ENCODE measurements at regions not wholly inside any gene's neighbourhood (a gene's known extent, or its start where the extent isn't known, plus 50 kb on each side); places are given as distances from the start of the nearest gene placed in this dataset.

DNA sequence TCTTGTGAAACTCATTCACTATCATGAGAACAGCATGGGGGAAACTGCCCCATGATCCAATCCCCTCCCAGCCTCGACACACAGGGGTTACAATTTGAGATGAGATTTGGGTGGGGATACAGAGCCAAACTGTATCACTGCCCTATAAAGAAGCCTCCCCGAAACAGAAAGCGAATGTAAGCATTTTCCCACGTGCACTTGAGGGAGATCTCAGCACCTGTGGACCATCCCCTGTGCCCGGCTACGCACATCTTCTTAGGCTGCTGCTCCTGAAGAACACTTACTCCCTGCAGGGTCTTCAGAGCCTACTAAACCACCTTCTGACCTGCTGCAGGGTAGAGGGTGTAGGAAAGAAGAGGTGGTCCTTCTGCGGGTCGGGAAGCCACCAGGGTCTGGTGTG is 410.2 kb upstream of the IRX2 start:
- WGBS, 3 donors, result 54 to 67% (median 58%) methylated on average over 8 of the region's 8 CpGs
- H3K9me3 ChIP-seq, result peaks cover 3% of the 10 kb centered on the region
- DNase-seq (no peak), ATAC-seq (no peak)
- H3K4me3 ChIP-seq, result no peak overlapping the region
- intact Hi-C loops (cut with DNase I), result no loop called here
- no peaks in the 10 kb centered on the region for H3K4me1 ChIP-seq
- H3K36me3 ChIP-seq (ENCODE audit: insufficient read depth in 1 of 2, low read depth in 1 of 2), result no peaks in the 10 kb centered on the region
- H3K27ac ChIP-seq, result no peak overlapping the region
- TF ChIP-seq, protein P1, sequence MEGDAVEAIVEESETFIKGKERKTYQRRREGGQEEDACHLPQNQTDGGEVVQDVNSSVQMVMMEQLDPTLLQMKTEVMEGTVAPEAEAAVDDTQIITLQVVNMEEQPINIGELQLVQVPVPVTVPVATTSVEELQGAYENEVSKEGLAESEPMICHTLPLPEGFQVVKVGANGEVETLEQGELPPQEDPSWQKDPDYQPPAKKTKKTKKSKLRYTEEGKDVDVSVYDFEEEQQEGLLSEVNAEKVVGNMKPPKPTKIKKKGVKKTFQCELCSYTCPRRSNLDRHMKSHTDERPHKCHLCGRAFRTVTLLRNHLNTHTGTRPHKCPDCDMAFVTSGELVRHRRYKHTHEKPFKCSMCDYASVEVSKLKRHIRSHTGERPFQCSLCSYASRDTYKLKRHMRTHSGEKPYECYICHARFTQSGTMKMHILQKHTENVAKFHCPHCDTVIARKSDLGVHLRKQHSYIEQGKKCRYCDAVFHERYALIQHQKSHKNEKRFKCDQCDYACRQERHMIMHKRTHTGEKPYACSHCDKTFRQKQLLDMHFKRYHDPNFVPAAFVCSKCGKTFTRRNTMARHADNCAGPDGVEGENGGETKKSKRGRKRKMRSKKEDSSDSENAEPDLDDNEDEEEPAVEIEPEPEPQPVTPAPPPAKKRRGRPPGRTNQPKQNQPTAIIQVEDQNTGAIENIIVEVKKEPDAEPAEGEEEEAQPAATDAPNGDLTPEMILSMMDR (IDR thresholded peaks at IDR 0.05), result no peak
- no peaks in the 10 kb centered on the region for H3K27me3 ChIP-seq (ENCODE audit: insufficient read depth in 3 of 3, low read length in 2 of 3)

DNA sequence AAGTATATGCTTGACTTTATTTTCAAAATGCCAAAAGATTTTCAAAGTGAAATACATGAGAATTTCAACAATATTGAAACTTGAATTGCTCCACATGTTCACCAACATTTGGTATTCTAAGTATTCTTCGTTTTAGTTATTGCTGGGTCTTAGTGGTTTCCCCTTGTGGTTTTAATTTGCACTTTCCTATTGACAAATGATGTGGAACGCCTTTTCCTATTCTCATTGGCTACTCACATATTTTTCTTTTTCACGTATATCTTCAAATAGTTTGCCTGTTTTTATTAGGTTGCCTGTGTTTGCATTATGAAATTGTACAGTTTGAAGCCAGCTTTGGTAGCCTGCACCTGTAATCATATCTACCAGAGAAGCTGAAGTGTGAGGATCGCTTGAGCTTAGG is 405.7 kb upstream of the IRX2 start:
- TF ChIP-seq, protein P1 (IDR thresholded peaks at IDR 0.05), result no peak
- Histone ChIP-seq H3K9me3 (no peaks in the 10 kb centered on the region), H3K27ac (no peak overlapping the region), H3K36me3 (ENCODE audit: insufficient read depth in 1 of 2, low read depth in 1 of 2) (no peaks in the 10 kb centered on the region), H3K4me1 (no peaks in the 10 kb centered on the region), H3K27me3 (ENCODE audit: insufficient read depth in 3 of 3, low read length in 2 of 3) (peaks cover 0 to 2% (median 0%) of the 10 kb centered on the region in 3 donors), H3K4me3 (no peak overlapping the region)
- DNase-seq (no peak), ATAC-seq (no peak)
- 57 to 69% (median 60%) methylated on average over 4 of the region's 4 CpGs for WGBS, 3 donors
- intact Hi-C loops (cut with DNase I), result no loop called here

DNA sequence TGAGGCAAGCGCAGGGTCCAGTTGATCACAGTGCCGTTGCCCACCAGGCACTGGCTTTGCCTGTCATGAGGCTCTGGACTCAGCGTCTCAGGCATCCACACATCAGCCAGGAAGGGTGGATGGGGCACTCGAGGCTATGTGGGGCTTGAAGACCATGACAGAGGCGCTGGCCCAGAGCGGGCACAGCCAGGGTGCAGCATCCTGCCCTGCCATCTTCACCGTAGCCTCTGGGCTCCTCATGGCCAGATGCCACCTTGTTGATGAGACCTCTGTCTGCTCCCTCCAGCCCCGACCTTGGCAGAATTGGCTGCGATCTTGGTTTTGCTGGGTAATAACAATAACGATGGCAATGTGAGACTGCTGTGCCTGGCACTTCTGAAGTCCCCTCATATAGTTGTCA is 404.2 kb upstream of the IRX2 start:
- TF ChIP-seq, protein P1 (IDR thresholded peaks at IDR 0.05), result no peak
- H3K4me1 ChIP-seq, result no peaks in the 10 kb centered on the region
- no peaks in the 10 kb centered on the region for H3K9me3 ChIP-seq
- peaks cover 0 to 2% (median 0%) of the 10 kb centered on the region in 3 donors for H3K27me3 ChIP-seq (ENCODE audit: insufficient read depth in 3 of 3, low read length in 2 of 3)
- no peak for DNase-seq
- no peak overlapping the region for H3K4me3 ChIP-seq
- no peak for ATAC-seq
- H3K27ac ChIP-seq, result no peak overlapping the region
- intact Hi-C loops (cut with DNase I), result no loop called here
- 85 to 90% (median 89%) methylated on average over 10 of the region's 10 CpGs for WGBS, 3 donors
- H3K36me3 ChIP-seq (ENCODE audit: insufficient read depth in 1 of 2, low read depth in 1 of 2), result no peaks in the 10 kb centered on the region

DNA sequence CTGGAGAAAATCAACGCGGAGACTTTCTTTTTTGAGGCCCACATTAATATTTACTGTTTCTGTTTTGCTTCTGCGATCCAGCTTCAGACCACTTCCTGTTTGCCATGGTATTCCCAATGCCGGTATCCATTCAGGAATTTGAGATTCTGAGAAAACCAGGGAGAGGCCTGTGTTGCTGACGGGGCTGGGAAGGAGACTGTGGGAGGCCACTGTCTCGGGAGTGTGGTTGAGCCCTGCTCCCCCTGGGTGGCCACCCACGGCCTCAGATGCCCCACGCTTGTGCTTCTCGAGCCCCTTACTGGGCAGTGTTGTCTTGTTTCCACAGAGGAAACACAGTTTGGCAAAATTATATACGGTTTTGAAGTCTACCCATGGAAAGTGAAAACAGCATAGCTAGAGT is 403.6 kb upstream of the IRX2 start:
- Histone ChIP-seq H3K9me3 (no peaks in the 10 kb centered on the region), H3K27me3 (ENCODE audit: insufficient read depth in 3 of 3, low read length in 2 of 3) (peaks cover 0 to 2% (median 0%) of the 10 kb centered on the region in 3 donors), H3K4me3 (no peak overlapping the region), H3K27ac (no peak overlapping the region), H3K4me1 (no peaks in the 10 kb centered on the region), H3K36me3 (ENCODE audit: insufficient read depth in 1 of 2, low read depth in 1 of 2) (no peaks in the 10 kb centered on the region)
- no peak for ATAC-seq
- intact Hi-C loops (cut with DNase I), result no loop called here
- no peak for DNase-seq
- TF ChIP-seq, protein P1 (IDR thresholded peaks at IDR 0.05), result no peak
- WGBS, 3 donors, result 22 to 25% (median 24%) methylated on average over 10 of the region's 10 CpGs

DNA sequence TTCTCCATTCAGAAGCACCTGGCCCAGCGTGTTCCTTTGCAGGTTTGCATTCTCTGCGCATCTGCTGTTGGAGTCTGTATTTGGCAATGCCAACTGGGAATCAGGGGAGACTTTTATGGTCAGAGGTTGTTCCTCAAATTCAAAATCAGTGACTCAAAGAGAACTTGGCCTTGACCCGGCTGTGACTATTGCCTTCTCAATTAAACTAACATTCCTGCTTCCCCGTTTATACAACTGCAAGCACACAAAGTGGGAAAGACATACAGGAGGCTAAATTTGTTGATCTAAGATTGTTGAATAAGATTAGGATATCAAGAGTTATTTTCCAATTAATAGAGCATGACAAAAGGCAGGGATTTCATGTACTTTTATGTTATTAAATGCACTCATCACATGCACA is 402.4 kb upstream of the IRX2 start:
- Histone ChIP-seq H3K36me3 (ENCODE audit: insufficient read depth in 1 of 2, low read depth in 1 of 2) (no peaks in the 10 kb centered on the region), H3K9me3 (no peaks in the 10 kb centered on the region), H3K4me3 (no peak overlapping the region), H3K27ac (no peak overlapping the region), H3K27me3 (ENCODE audit: insufficient read depth in 3 of 3, low read length in 2 of 3) (peaks cover 0 to 5% (median 0%) of the 10 kb centered on the region in 3 donors), H3K4me1 (no peaks in the 10 kb centered on the region)
- intact Hi-C loops (cut with DNase I), result no loop called here
- 26 to 54% (median 52%) methylated on average over 4 of the region's 4 CpGs for WGBS, 3 donors
- TF ChIP-seq, protein P1 (IDR thresholded peaks at IDR 0.05), result no peak
- no peak for ATAC-seq
- DNase-seq, result no peak

All from psoas muscle (tissue), 7 donors.